ENCODE measurements at regions not wholly inside any gene's neighbourhood (a gene's known extent, or its start where the extent isn't known, plus 50 kb on each side); places are given as distances from the start of the nearest gene placed in this dataset.

- no peak for DNase-seq
Measured at GRCh38 chr5:51487952-51488351, 104.7 kb downstream of the ISL1 start.

DNA sequence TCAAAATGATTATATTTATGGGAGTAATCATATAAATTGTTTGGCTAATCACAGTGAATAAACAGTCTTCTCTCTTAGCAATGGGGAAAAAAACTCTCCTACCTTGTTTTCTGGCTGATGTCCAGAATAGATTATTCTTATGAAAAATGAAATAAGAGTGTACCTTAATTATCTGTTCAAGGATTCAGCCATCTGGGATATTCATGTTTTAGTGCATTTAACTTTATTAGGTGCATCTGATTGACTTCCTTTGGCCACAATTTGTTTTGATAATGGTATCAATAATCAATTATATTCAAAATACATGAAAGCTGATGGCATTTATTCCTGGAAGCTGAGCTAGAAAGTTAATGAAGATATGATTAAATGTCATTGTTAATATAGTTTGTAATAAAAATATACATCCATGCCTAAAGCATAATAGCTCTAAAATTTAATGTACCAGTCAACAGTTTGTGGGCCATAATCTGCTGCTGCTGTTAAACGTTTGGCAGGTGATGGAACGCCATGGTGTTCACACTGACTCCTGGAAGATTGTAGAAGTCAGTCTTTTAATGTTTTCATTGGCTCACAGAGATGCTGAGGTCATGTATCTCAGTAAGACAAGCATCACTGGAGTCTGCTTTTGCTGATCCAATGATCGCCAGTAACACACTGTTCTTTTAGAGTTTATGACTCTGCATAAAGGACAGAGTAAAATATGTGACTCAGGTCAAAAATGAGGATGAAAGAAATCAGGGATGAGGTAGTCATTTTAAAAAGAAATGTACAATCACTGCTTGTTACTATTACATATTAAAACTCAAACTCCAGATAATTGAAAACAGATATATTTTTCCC, 105.8 kb downstream of the ISL1 start:
- H3K9me3 ChIP-seq = no peaks in the 10 kb centered on the region
- TF ChIP-seq GATA2 (CRISPR knock-in tag; IDR thresholded peaks at IDR 0.05) (peak; percentile 55), NFIC (IDR thresholded peaks at IDR 0.05; ENCODE audit: borderline replicate concordance) (peak; percentile 22; the same call in 1 of the 2 replicates), TCF12 (IDR thresholded peaks at IDR 0.05) (peak; percentile 3; the same call in 1 of the 2 replicates), RFX5 (IDR thresholded peaks at IDR 0.05; ENCODE audit: low read length) (no peak), RCOR1 (IDR thresholded peaks at IDR 0.05; ENCODE audit: low read length) (peak; percentile 53; the same call in 1 of the 2 replicates)
- TF ChIP-seq, protein P1, sequence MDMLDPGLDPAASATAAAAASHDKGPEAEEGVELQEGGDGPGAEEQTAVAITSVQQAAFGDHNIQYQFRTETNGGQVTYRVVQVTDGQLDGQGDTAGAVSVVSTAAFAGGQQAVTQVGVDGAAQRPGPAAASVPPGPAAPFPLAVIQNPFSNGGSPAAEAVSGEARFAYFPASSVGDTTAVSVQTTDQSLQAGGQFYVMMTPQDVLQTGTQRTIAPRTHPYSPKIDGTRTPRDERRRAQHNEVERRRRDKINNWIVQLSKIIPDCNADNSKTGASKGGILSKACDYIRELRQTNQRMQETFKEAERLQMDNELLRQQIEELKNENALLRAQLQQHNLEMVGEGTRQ (IDR thresholded peaks at IDR 0.05; ENCODE audit: borderline replicate concordance, low read depth, low read length) = no peak
- H3K4me2 ChIP-seq = no peak overlapping the region
- peak; percentile 40 for DNase-seq
- WGBS (ENCODE audit: low lambda C conversion rate) = 27% methylated on average over 3 of the region's 3 CpGs
- peak overlapping the region in 1 of 2 experiments; percentile 93; a peak in 2 of 4 replicates for H3K27ac ChIP-seq (ENCODE audit: low read depth in 2 of 2, low read length in 1 of 2)
- H3K9me2 ChIP-seq = no peaks in the 10 kb centered on the region
- no peaks in the 10 kb centered on the region for H3K36me3 ChIP-seq (replicated peaks in 1 of 2; ENCODE audit: control insufficient read depth in 1 of 2, insufficient read depth in 2 of 2, low read length in 1 of 2)
- H3F3A ChIP-seq (replicated peaks; ENCODE audit: insufficient read depth) = peaks cover 27% of the 10 kb centered on the region
- ChIA-PET CTCF (interaction anchor here (1.2 to 1.9 kb wide), 2 partner anchors 9 to 23 kb away, joined by 4 read pairs; no protein-coding TSS in a partner anchor), POLR2A (interaction anchor here (1.4 kb wide), 2 partner anchors 106 to 176 kb away, joined by 3 to 6 read pairs; partner anchors contain the start of gene ISL1)
- H3K4me3 ChIP-seq (ENCODE audit: low read depth in 2 of 2, low read length in 1 of 2) = no peak overlapping the region
- H4K20me1 ChIP-seq (ENCODE audit: insufficient read depth) = no peaks in the 10 kb centered on the region
- H3K27me3 ChIP-seq (ENCODE audit: insufficient read depth) = no peaks in the 10 kb centered on the region
- no peak overlapping the region for H3K9ac ChIP-seq
- no peak overlapping the region for H2AFZ ChIP-seq (ENCODE audit: low read depth)
- H3K79me2 ChIP-seq (ENCODE audit: insufficient read depth) = no peaks in the 10 kb centered on the region
- H3K4me1 ChIP-seq (ENCODE audit: control insufficient read depth in 1 of 2, insufficient read depth in 2 of 2, low read depth in 1 of 2, low read length in 1 of 2) = peaks cover 11 to 26% of the 10 kb centered on the region in 2 experiments

More at GRCh38 chr5:51487952-51488351, 104.7 kb downstream of the ISL1 start:
- H3K4me2 ChIP-seq = no peak overlapping the region
- H3K79me2 ChIP-seq (ENCODE audit: insufficient read depth) = no peaks in the 10 kb centered on the region
- H3K36me3 ChIP-seq (replicated peaks in 1 of 2; ENCODE audit: control insufficient read depth in 1 of 2, insufficient read depth in 2 of 2, low read length in 1 of 2) = no peaks in the 10 kb centered on the region
- no peaks in the 10 kb centered on the region for H3K9me3 ChIP-seq
- no peaks in the 10 kb centered on the region for H3K9me2 ChIP-seq
- no peaks in the 10 kb centered on the region for H3K27me3 ChIP-seq (ENCODE audit: insufficient read depth)
- H3K4me3 ChIP-seq (ENCODE audit: low read depth in 2 of 2, low read length in 1 of 2) = no peak overlapping the region
- TF ChIP-seq MXI1 (IDR thresholded peaks at IDR 0.05; ENCODE audit: low read depth, low read length) = 0 out of 2 replicates have a peak, but pooled peaks have one; percentile 15
- TF ChIP-seq, protein P2, sequence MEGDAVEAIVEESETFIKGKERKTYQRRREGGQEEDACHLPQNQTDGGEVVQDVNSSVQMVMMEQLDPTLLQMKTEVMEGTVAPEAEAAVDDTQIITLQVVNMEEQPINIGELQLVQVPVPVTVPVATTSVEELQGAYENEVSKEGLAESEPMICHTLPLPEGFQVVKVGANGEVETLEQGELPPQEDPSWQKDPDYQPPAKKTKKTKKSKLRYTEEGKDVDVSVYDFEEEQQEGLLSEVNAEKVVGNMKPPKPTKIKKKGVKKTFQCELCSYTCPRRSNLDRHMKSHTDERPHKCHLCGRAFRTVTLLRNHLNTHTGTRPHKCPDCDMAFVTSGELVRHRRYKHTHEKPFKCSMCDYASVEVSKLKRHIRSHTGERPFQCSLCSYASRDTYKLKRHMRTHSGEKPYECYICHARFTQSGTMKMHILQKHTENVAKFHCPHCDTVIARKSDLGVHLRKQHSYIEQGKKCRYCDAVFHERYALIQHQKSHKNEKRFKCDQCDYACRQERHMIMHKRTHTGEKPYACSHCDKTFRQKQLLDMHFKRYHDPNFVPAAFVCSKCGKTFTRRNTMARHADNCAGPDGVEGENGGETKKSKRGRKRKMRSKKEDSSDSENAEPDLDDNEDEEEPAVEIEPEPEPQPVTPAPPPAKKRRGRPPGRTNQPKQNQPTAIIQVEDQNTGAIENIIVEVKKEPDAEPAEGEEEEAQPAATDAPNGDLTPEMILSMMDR (IDR thresholded peaks at IDR 0.05) = no peak
- H3K9ac ChIP-seq = no peak overlapping the region
- POLR2A ChIA-PET = interaction anchor here (1.4 kb wide), 2 partner anchors 105 to 177 kb away, joined by 3 to 6 read pairs; partner anchors contain the start of gene ISL1
- peaks cover 20 to 26% of the 10 kb centered on the region in 2 experiments for H3K4me1 ChIP-seq (ENCODE audit: control insufficient read depth in 1 of 2, insufficient read depth in 2 of 2, low read depth in 1 of 2, low read length in 1 of 2)
- 22% methylated on average over 5 of the region's 5 CpGs for WGBS (ENCODE audit: low lambda C conversion rate)
- H3F3A ChIP-seq (replicated peaks; ENCODE audit: insufficient read depth) = peaks cover 37% of the 10 kb centered on the region
- no peaks in the 10 kb centered on the region for H4K20me1 ChIP-seq (ENCODE audit: insufficient read depth)
- H2AFZ ChIP-seq (ENCODE audit: low read depth) = peak overlapping the region; percentile 69
- CTCF ChIA-PET = interaction anchor here (1.2 to 1.9 kb wide), 2 partner anchors 8 to 24 kb away, joined by 4 read pairs; no protein-coding TSS in a partner anchor
- peak overlapping the region in 1 of 2 experiments; percentile 93; a peak in 2 of 4 replicates for H3K27ac ChIP-seq (ENCODE audit: low read depth in 2 of 2, low read length in 1 of 2)

Measured in SK-N-SH (cell line).